Osteocyte (in vitro differentiated cells): ENCODE measurements at regions not wholly inside any gene's neighbourhood (a gene's known extent, or its start where the extent isn't known, plus 50 kb on each side); places are given as distances from the start of the nearest gene placed in this dataset.

Experiments
- DNase-seq: peaks from one replicate; pipeline ENCODE4 v3.0.0; 2021; ENCODE audit warnings: mixed read lengths; ENCODE audit not compliant: unreplicated experiment; ENCODE audit errors: extremely low spot score
- H3K27ac Mint-ChIP-seq: one replicate; pipeline ENCODE4 v1.8.0; 2021; ENCODE audit warnings: mild to moderate bottlenecking, mixed read lengths; ENCODE audit not compliant: unreplicated experiment
- H3K27me3 Mint-ChIP-seq: one replicate; pipeline ENCODE4 v1.8.0; 2021; ENCODE audit warnings: mixed read lengths; ENCODE audit not compliant: unreplicated experiment
- H3K36me3 Mint-ChIP-seq: one replicate; pipeline ENCODE4 v1.8.0; 2021; ENCODE audit warnings: mixed read lengths; ENCODE audit not compliant: unreplicated experiment
- H3K4me1 Mint-ChIP-seq: one replicate; pipeline ENCODE4 v1.8.0; 2021; ENCODE audit warnings: mixed read lengths; ENCODE audit not compliant: unreplicated experiment
- H3K4me3 Mint-ChIP-seq: one replicate; pipeline ENCODE4 v1.8.0; 2021; ENCODE audit warnings: mild to moderate bottlenecking, moderate library complexity, mixed read lengths; ENCODE audit not compliant: unreplicated experiment
- H3K9me3 Mint-ChIP-seq: one replicate; pipeline ENCODE4 v1.8.0; 2021; ENCODE audit warnings: mixed read lengths; ENCODE audit not compliant: unreplicated experiment
- CTCF ChIP-seq: fragments of 200-600 bp; sonication (generic); IDR thresholded peaks from 2 replicates; pipeline ENCODE4 v1.5.0; 2021; ENCODE audit warnings: antibody characterized with exemption, mild to moderate bottlenecking, moderate library complexity

DNA sequence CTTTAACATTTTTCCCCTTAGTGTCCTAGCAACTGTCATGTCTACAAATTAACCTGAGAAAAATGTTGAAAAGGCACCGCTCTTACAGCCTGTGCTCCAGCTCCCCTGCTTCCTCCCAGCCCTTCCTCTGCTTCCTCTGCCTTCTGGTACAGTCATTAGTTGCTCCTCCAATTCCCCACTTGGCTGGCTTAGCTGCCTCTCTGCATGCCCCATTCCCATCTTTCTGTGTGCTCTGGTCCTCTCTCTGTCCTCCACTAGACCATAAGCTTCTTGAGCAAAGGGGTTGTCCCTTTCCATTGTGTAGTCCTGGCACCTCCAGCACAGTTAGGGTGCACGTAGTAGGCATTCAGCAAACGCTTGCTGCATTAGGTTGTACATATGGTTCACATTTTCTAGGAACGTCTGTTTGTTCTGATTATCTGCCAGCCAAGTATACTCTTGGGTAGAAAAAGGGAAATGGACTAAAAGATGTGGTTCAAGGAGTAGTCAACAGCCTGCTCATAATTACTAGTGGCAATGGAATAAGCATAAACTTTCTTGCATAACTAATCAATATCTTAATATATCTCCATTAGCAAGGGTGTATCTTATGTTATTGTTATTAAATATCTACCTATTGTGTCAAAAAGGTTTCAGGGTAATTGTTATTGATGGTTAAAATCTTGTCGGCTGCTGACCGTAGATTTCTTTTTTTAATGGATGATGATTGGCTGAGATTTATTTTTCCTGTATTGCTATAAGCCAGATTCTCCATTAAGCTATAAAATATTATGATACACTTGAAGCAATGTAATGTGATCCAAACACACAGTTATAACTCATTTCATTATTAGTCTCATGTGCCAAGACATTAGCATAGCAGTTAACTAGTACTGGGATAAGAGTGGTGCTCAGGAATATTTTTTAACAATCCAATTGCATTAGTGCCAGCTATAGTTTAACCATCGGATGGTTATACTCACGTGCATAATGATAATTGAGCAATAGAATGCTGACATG is 340.1 kb downstream of the SLC4A3 start:
- DNase-seq, result no peak
- no peak overlapping the region for H3K27ac Mint-ChIP-seq
- H3K27me3 Mint-ChIP-seq, result no peaks in the 10 kb centered on the region
- no peak for TF ChIP-seq CTCF
- peaks cover 24% of the 10 kb centered on the region for H3K4me1 Mint-ChIP-seq
- no peaks in the 10 kb centered on the region for H3K36me3 Mint-ChIP-seq
- no peak overlapping the region for H3K4me3 Mint-ChIP-seq
- H3K9me3 Mint-ChIP-seq, result peaks cover 4% of the 10 kb centered on the region

- DNase-seq, result no peak
- H3K4me3 Mint-ChIP-seq, result no peak overlapping the region
- H3K36me3 Mint-ChIP-seq, result no peaks in the 10 kb centered on the region
- H3K9me3 Mint-ChIP-seq, result peaks cover 4% of the 10 kb centered on the region
- H3K27me3 Mint-ChIP-seq, result no peaks in the 10 kb centered on the region
- H3K27ac Mint-ChIP-seq, result no peak overlapping the region
- H3K4me1 Mint-ChIP-seq, result peaks cover 24% of the 10 kb centered on the region
- no peak for TF ChIP-seq CTCF
These were observed 341.4 kb downstream of the SLC4A3 start for GRCh38 chr2:219968685-219969345.

GRCh38 chr2:219969508-219969907 is 342.1 kb downstream of the SLC4A3 start:
- Mint-ChIP-seq H3K4me1 (peaks cover 24% of the 10 kb centered on the region), H3K4me3 (no peak overlapping the region), H3K9me3 (peaks cover 4% of the 10 kb centered on the region), H3K27me3 (no peaks in the 10 kb centered on the region), H3K36me3 (no peaks in the 10 kb centered on the region), H3K27ac (no peak overlapping the region)
- TF ChIP-seq CTCF, result no peak
- DNase-seq, result no peak

DNA sequence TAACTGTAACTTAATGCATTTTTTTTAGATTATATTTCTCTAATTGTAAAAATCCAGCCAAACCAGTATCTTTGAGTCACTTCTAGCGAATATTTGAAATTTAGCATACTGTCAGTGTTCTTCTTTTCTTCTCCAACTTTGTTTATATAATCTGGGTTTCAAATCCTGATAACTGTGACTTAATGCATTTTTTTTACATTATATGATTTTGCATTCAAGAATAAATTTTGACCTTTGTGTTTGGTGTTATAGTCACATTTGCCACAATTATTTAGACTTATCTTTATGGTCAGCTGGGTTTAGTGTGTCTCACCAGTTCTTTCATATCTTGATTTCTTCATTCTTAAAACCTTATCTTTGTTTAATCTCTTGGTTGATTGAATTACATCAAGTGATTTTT is 345.7 kb downstream of the SLC4A3 start:
- peaks cover 5% of the 10 kb centered on the region for H3K4me1 Mint-ChIP-seq
- H3K27ac Mint-ChIP-seq, result no peak overlapping the region
- no peak overlapping the region for H3K4me3 Mint-ChIP-seq
- DNase-seq, result no peak
- no peaks in the 10 kb centered on the region for H3K9me3 Mint-ChIP-seq
- no peaks in the 10 kb centered on the region for H3K27me3 Mint-ChIP-seq
- H3K36me3 Mint-ChIP-seq, result no peaks in the 10 kb centered on the region
- TF ChIP-seq CTCF, result no peak

GRCh38 chr2:219976871-219977270 is 349.4 kb downstream of the SLC4A3 start:
- H3K4me1 Mint-ChIP-seq, result no peaks in the 10 kb centered on the region
- no peak for TF ChIP-seq CTCF
- H3K4me3 Mint-ChIP-seq, result no peak overlapping the region
- H3K27ac Mint-ChIP-seq, result no peak overlapping the region
- no peaks in the 10 kb centered on the region for H3K9me3 Mint-ChIP-seq
- DNase-seq, result no peak
- no peaks in the 10 kb centered on the region for H3K27me3 Mint-ChIP-seq
- no peaks in the 10 kb centered on the region for H3K36me3 Mint-ChIP-seq
